Esophagus squamous epithelium (tissue), 5 donors: ENCODE measurements at regions not wholly inside any gene's neighbourhood (a gene's known extent, or its start where the extent isn't known, plus 50 kb on each side); places are given as distances from the start of the nearest gene placed in this dataset.

Experiments used
- DNase-seq: peaks from one replicate; lab custom pipeline; 2025; lab: John Stamatoyannopoulos, UW
- H3K27ac ChIP-seq, 4 donors: fragments of 200-600 bp; sonication (generic); one replicate each; pipeline ENCODE4 v1.5.1; 2016 to 2019; ENCODE audit warnings: mild to moderate bottlenecking in 1 of 4
- H3K27me3 ChIP-seq, 4 donors: fragments of 200-600 bp; sonication (generic); 1 replicate in 3 of 4; 2 replicates in 1 of 4; pipeline versions ENCODE4 v1.5.1 to v1.6.0; 2017 to 2021; ENCODE audit warnings: antibody characterized with exemption in 1 of 4
- H3K36me3 ChIP-seq, 3 donors: fragments of 200-600 bp; sonication (generic); one replicate each; pipeline ENCODE4 v1.5.1; 2016 to 2019
- H3K4me1 ChIP-seq, 3 donors: fragments of 200-600 bp; sonication (generic); one replicate each; pipeline ENCODE4 v1.5.1; 2017 to 2019
- H3K4me3 ChIP-seq, 4 donors: fragments of 200-600 bp; sonication (generic); 1 replicate in 3 of 4; 2 replicates in 1 of 4; pipeline ENCODE4 v1.5.1; 2016 to 2019; ENCODE audit warnings: mild to moderate bottlenecking in 2 of 4, moderate library complexity in 1 of 4
- H3K9me3 ChIP-seq, 3 donors: fragments of 200-600 bp; sonication (generic); one replicate each; pipeline ENCODE4 v1.5.1; 2016 to 2019
- CTCF ChIP-seq, 6 experiments: fragments of 450-650 bp in 4 of 6; fragments of 200-600 bp in 2 of 6; sonication (generic) in 2 of 6; IDR thresholded peaks; one replicate each; pipeline ENCODE4 v1.5.1; 2016 to 2019; ENCODE audit warnings: antibody characterized with exemption in 6 of 6, mild to moderate bottlenecking in 4 of 6, moderate library complexity in 4 of 6
- POLR2A ChIP-seq, 4 donors: fragments of 450-650 bp; IDR thresholded peaks; one replicate each; pipeline ENCODE4 v1.6.1; 2017; ENCODE audit warnings: antibody characterized with exemption in 4 of 4, mild to moderate bottlenecking in 4 of 4, moderate library complexity in 3 of 4
- WGBS, 2 donors: methylation state at CpG; one replicate each; pipeline ENCODE4 v1.1.5; 2018; 5-methylcytosine and 5-hydroxymethylcytosine counted together
- intact Hi-C: fragments of 100-400 bp; cut with DNase I; formaldehyde crosslinking; loops from one replicate; pipeline ENCODE4 v1.15.0; 2022
- donor health status: DM: yes; HTN: yes; CAD: no.

GRCh38 chr5:23147625-23148024, 294.5 kb upstream of the CDH12 start:
- H3K4me3 ChIP-seq: no peak overlapping the region
- intact Hi-C loops: no loop called here
- no peaks in the 10 kb centered on the region for H3K36me3 ChIP-seq
- H3K4me1 ChIP-seq: no peaks in the 10 kb centered on the region
- H3K9me3 ChIP-seq: no peaks in the 10 kb centered on the region
- TF ChIP-seq POLR2A (IDR thresholded peaks at IDR 0.05) (no peak), CTCF (IDR thresholded peaks at IDR 0.05) (no peak)
- no peak overlapping the region for H3K27ac ChIP-seq
- no peak for DNase-seq
- H3K27me3 ChIP-seq: no peaks in the 10 kb centered on the region
- WGBS, 2 donors: 68 to 82% methylated on average over 5 of the region's 5 CpGs

- H3K27me3 ChIP-seq: no peaks in the 10 kb centered on the region
- 87 to 94% methylated on average over 3 to 6 of the region's 11 CpGs for WGBS, 2 donors
- no peak for DNase-seq
- no peaks in the 10 kb centered on the region for H3K4me1 ChIP-seq
- intact Hi-C loops: no loop called here
- H3K27ac ChIP-seq: no peak overlapping the region
- H3K9me3 ChIP-seq: no peaks in the 10 kb centered on the region
- H3K4me3 ChIP-seq: no peak overlapping the region
- no peaks in the 10 kb centered on the region for H3K36me3 ChIP-seq
- TF ChIP-seq CTCF (IDR thresholded peaks at IDR 0.05): no peak
- no peak for TF ChIP-seq POLR2A (IDR thresholded peaks at IDR 0.05)
Observed at GRCh38 chr5:23146183-23146582, 293.0 kb upstream of the CDH12 start.

- H3K9me3 ChIP-seq: no peaks in the 10 kb centered on the region
- TF ChIP-seq POLR2A (IDR thresholded peaks at IDR 0.05) (no peak), CTCF (IDR thresholded peaks at IDR 0.05) (peak in 4 of 6 experiments; percentile 13 to 36 (median 23))
- intact Hi-C loops: no loop called here
- H3K4me3 ChIP-seq: no peak overlapping the region
- H3K27me3 ChIP-seq: no peaks in the 10 kb centered on the region
- H3K27ac ChIP-seq: no peak overlapping the region
- no peaks in the 10 kb centered on the region for H3K4me1 ChIP-seq
- H3K36me3 ChIP-seq: no peaks in the 10 kb centered on the region
- no peak for DNase-seq
- WGBS, 2 donors: 3 to 9% methylated on average over 4 of the region's 4 CpGs
Observed at GRCh38 chr5:23139338-23140171, 286.4 kb upstream of the CDH12 start.

- Histone ChIP-seq H3K9me3 (no peaks in the 10 kb centered on the region), H3K4me1 (no peaks in the 10 kb centered on the region), H3K27ac (no peak overlapping the region), H3K4me3 (no peak overlapping the region), H3K27me3 (no peaks in the 10 kb centered on the region), H3K36me3 (no peaks in the 10 kb centered on the region)
- intact Hi-C loops: no loop called here
- DNase-seq: no peak
- WGBS, 2 donors: 81 to 91% methylated on average over 2 of the region's 2 CpGs
- TF ChIP-seq CTCF (IDR thresholded peaks at IDR 0.05) (no peak), POLR2A (IDR thresholded peaks at IDR 0.05) (no peak)
Observed at GRCh38 chr5:23136958-23137357, 283.8 kb upstream of the CDH12 start.

GRCh38 chr5:23132231-23132630, 279.1 kb upstream of the CDH12 start:
- no peak overlapping the region for H3K27ac ChIP-seq
- WGBS, 2 donors: 70 to 83% methylated on average over 2 of the region's 2 CpGs
- H3K4me1 ChIP-seq: no peaks in the 10 kb centered on the region
- no peaks in the 10 kb centered on the region for H3K27me3 ChIP-seq
- H3K36me3 ChIP-seq: no peaks in the 10 kb centered on the region
- no peak for TF ChIP-seq POLR2A (IDR thresholded peaks at IDR 0.05)
- no peak for TF ChIP-seq CTCF (IDR thresholded peaks at IDR 0.05)
- H3K9me3 ChIP-seq: peaks cover 0 to 4% (median 0%) of the 10 kb centered on the region in 3 donors
- intact Hi-C loops: no loop called here
- no peak overlapping the region for H3K4me3 ChIP-seq
- no peak for DNase-seq
